ENCODE measurements at regions not wholly inside any gene's neighbourhood (a gene's known extent, or its start where the extent isn't known, plus 50 kb on each side); places are given as distances from the start of the nearest gene placed in this dataset.

GRCh38 chr13:58933475-58933874 is 1230.3 kb downstream of the DIAPH3 start:
- no peak for TF ChIP-seq CTCF (IDR thresholded peaks at IDR 0.05 in 2 of 3, conservative IDR thresholded peaks at IDR 0.05 in 1 of 3; ENCODE audit: control insufficient read depth in 2 of 3, extremely low read depth in 1 of 3, insufficient read depth in 1 of 3, low read depth in 3 of 3, low read length in 3 of 3)
- TF ChIP-seq BCLAF1 (IDR thresholded peaks at IDR 0.05) = no peak
- TF ChIP-seq BRCA1 (IDR thresholded peaks at IDR 0.05; ENCODE audit: low read depth, low read length) = no peak
- no peak for TF ChIP-seq ZNF24 (IDR thresholded peaks at IDR 0.05)
- no peak for TF ChIP-seq SIN3A (IDR thresholded peaks at IDR 0.05; ENCODE audit: low read depth, low read length)
- no peak for TF ChIP-seq SP1 (IDR thresholded peaks at IDR 0.05; ENCODE audit: low read depth, low read length)
- TF ChIP-seq JUND (IDR thresholded peaks at IDR 0.05; ENCODE audit: low read depth, low read length) = no peak
- no peak for TF ChIP-seq POLR2AphosphoS2 (IDR thresholded peaks at IDR 0.05; ENCODE audit: low read depth, low read length)
- TF ChIP-seq SIX5 (IDR thresholded peaks at IDR 0.05; ENCODE audit: low read depth, low read length, severe bottlenecking) = no peak
- TF ChIP-seq BCL11A (IDR thresholded peaks at IDR 0.05; ENCODE audit: low read depth, low read length) = no peak
- TF ChIP-seq EZH2 (IDR thresholded peaks at IDR 0.05; ENCODE audit: borderline replicate concordance, control insufficient read depth, low read depth, low read length) = no peak
